Ovary (tissue), 7 donors: ENCODE measurements at regions not wholly inside any gene's neighbourhood (a gene's known extent, or its start where the extent isn't known, plus 50 kb on each side); places are given as distances from the start of the nearest gene placed in this dataset.

Experiments
- DNase-seq, 5 donors: peaks; one replicate each; pipeline ENCODE4 v3.0.0-alpha.2; 2019 to 2020
- H3K27ac ChIP-seq, 2 donors: fragments of 200-600 bp; one replicate each; pipeline versions ENCODE4 v1.5.1 to v1.8.0; 2019 to 2022
- H3K27me3 ChIP-seq: fragments of 200-600 bp; one replicate; pipeline ENCODE4 v1.8.0; 2022
- H3K36me3 ChIP-seq: fragments of 200-600 bp; sonication (generic); one replicate; pipeline ENCODE4 v1.5.1; 2019
- H3K4me1 ChIP-seq: one replicate; pipeline ENCODE4 v1.8.1; 2013; ENCODE audit warnings: mild to moderate bottlenecking, moderate library complexity; ENCODE audit not compliant: insufficient read depth
- H3K4me3 ChIP-seq: fragments of 200-600 bp; sonication (generic); one replicate; pipeline ENCODE4 v1.5.1; 2017
- H3K9me3 ChIP-seq, 2 donors: fragments of 200-600 bp in 1 of 2; sonication (generic) in 1 of 2; one replicate each; pipeline versions ENCODE4 v1.5.1 to v1.8.1; 2013 to 2019; ENCODE audit warnings: mild to moderate bottlenecking in 1 of 2, moderate library complexity in 1 of 2
- CTCF ChIP-seq, 3 donors: fragments of 450-650 bp in 2 of 3; fragments of 200-600 bp in 1 of 3; IDR thresholded peaks; one replicate each; pipeline versions ENCODE4 v1.5.1 to v1.8.0; 2016 to 2022; ENCODE audit warnings: antibody characterized with exemption in 3 of 3, mild to moderate bottlenecking in 1 of 3
- EP300 ChIP-seq: sonication (generic); formaldehyde crosslinking; IDR thresholded peaks from one replicate; pipeline ENCODE4 v1.6.1; 2017; ENCODE audit warnings: antibody characterized with exemption
- POLR2A ChIP-seq: fragments of 450-650 bp; IDR thresholded peaks from one replicate; pipeline ENCODE4 v1.6.1; 2017; ENCODE audit warnings: antibody characterized with exemption, mild to moderate bottlenecking, moderate library complexity
- WGBS, 3 donors: extraction: QIAGEN DNeasy Blood & Tissue Kit in 1 of 3; methylation state at CpG; one replicate each; pipeline versions ENCODE4 v1.1.5 to v1.1.7; 2013 to 2017; 5-methylcytosine and 5-hydroxymethylcytosine counted together
- intact Hi-C, 4 donors: fragments of 100-400 bp; cut with DNase I; formaldehyde crosslinking; loops; one replicate each; pipeline versions ENCODE4 v1.11.0 to v1.15.1; 2022 to 2023
- donor health status: DM: no; HTN: no; CAD: no; lungs with moderate emphysema.
- donor health status: DM: no; HTN: no; CAD: no.
- donor health status: Bipolar disorder and iron deficiency.
- donor health status: DM: no; HTN: no; CAD: no.
- donor health status: DM: yes; HTN: yes; CAD: no.

- H3K27ac ChIP-seq, result no peak overlapping the region
- H3K36me3 ChIP-seq, result no peaks in the 10 kb centered on the region
- H3K9me3 ChIP-seq, result no peaks in the 10 kb centered on the region
- H3K4me1 ChIP-seq, result no peaks in the 10 kb centered on the region
- no peak overlapping the region for H3K4me3 ChIP-seq
- DNase-seq, result no peak
- no peak for TF ChIP-seq POLR2A
- TF ChIP-seq EP300, result no peak
- TF ChIP-seq CTCF (IDR thresholded peaks at IDR 0.05), result no peak
- no peaks in the 10 kb centered on the region for H3K27me3 ChIP-seq
- intact Hi-C loops, result no loop called here
- WGBS, 3 donors, result 83 to 88% (median 83%) methylated on average over 2 of the region's 2 CpGs
These were observed 199.2 kb downstream of the RAB28 start for GRCh38 chr4:13284932-13285331.

DNA sequence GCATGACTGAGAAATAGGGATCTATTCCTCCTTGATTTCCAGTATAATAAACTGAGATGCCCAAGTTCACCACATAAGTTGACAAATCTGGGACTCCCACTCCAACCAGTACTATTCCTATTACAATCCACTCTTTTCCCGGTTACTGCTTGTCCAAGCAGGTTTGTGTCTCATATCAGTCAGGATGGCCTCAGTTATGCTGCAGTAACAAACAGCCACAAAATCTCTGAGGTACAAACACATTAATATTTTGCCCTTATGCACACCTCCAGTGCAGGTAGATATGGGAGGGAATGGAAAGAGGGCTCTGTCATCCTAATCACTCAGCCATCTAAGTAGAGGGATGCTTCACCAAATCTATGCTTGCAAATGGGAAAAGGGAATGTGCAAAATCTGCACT lies 207.8 kb downstream of the RAB28 start:
- no peaks in the 10 kb centered on the region for H3K9me3 ChIP-seq
- H3K4me1 ChIP-seq, result no peaks in the 10 kb centered on the region
- no peaks in the 10 kb centered on the region for H3K36me3 ChIP-seq
- H3K27ac ChIP-seq, result no peak overlapping the region
- no peak overlapping the region for H3K4me3 ChIP-seq
- DNase-seq, result no peak
- TF ChIP-seq POLR2A, result no peak
- no peak for TF ChIP-seq CTCF (IDR thresholded peaks at IDR 0.05)
- no peak for TF ChIP-seq EP300
- H3K27me3 ChIP-seq, result no peaks in the 10 kb centered on the region
- 95 to 100% (median 95%) methylated on average over 1 of the region's 1 CpG for WGBS, 3 donors
- intact Hi-C loops, result no loop called here

DNA sequence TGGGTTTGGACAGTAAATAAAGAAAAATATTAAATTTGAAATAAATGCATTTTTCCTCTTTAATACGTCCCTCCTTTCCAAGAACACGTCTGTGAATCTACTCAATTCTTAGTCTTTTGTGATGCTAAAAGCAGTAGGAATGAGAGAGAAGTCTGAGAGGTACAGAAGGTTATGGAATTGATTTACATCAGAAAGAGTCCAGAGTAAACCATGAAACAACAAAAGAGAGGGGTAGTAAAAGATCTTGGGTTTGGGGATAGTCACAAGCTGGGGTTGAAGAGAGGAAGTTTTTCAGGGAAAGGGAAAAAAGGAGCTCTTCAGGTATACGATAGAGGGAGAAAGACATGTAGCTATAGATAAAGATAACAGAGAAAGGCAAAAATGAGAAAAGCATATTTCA lies 215.4 kb downstream of the RAB28 start:
- Histone ChIP-seq H3K4me3 (no peak overlapping the region), H3K27ac (no peak overlapping the region), H3K27me3 (no peaks in the 10 kb centered on the region), H3K9me3 (no peaks in the 10 kb centered on the region), H3K36me3 (no peaks in the 10 kb centered on the region), H3K4me1 (no peaks in the 10 kb centered on the region)
- WGBS, 3 donors, result 65 to 74% (median 69%) methylated on average over 3 of the region's 3 CpGs
- DNase-seq, result no peak
- TF ChIP-seq EP300, result no peak
- no peak for TF ChIP-seq CTCF (IDR thresholded peaks at IDR 0.05)
- no peak for TF ChIP-seq POLR2A
- intact Hi-C loops, result no loop called here

DNA sequence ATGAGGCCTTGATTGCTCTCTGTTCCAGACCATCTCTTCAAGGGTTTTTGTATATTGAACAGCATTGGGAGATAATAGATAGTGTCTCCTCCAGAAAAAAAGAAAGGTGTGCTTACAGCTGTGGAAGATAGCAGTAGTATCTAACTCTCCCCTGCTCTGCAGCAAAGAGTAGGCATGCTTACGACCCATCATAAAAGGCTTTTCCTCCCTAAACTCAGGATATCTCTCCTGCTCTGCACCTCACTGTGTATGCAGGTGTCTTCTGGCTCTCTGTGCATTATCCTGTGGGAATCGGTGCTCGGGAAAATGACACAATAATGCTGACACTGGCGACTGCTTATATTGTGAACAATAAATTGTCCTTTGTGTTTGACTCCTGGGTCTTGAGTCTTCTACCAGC lies 216.0 kb downstream of the RAB28 start:
- Histone ChIP-seq H3K36me3 (no peaks in the 10 kb centered on the region), H3K9me3 (no peaks in the 10 kb centered on the region), H3K4me1 (no peaks in the 10 kb centered on the region), H3K4me3 (no peak overlapping the region), H3K27ac (no peak overlapping the region), H3K27me3 (no peaks in the 10 kb centered on the region)
- 75 to 87% (median 78%) methylated on average over 4 of the region's 4 CpGs for WGBS, 3 donors
- no peak for DNase-seq
- intact Hi-C loops, result no loop called here
- no peak for TF ChIP-seq EP300
- no peak for TF ChIP-seq CTCF (IDR thresholded peaks at IDR 0.05)
- TF ChIP-seq POLR2A, result no peak

- TF ChIP-seq EP300 (no peak), CTCF (IDR thresholded peaks at IDR 0.05) (no peak), POLR2A (no peak)
- H3K36me3 ChIP-seq, result no peaks in the 10 kb centered on the region
- intact Hi-C loops, result no loop called here
- H3K27me3 ChIP-seq, result no peaks in the 10 kb centered on the region
- no peaks in the 10 kb centered on the region for H3K9me3 ChIP-seq
- 52 to 62% (median 58%) methylated on average over 2 of the region's 2 CpGs for WGBS, 3 donors
- DNase-seq, result no peak
- no peak overlapping the region for H3K27ac ChIP-seq
- H3K4me3 ChIP-seq, result no peak overlapping the region
- H3K4me1 ChIP-seq, result no peaks in the 10 kb centered on the region
These were observed 217.0 kb downstream of the RAB28 start for GRCh38 chr4:13267091-13267490.
